ENCODE measurements at regions not wholly inside any gene's neighbourhood (a gene's known extent, or its start where the extent isn't known, plus 50 kb on each side); places are given as distances from the start of the nearest gene placed in this dataset.

GRCh38 chr17:36723459-36724025 is 122.2 kb downstream of the MRM1 start:
- H3K9ac ChIP-seq (ENCODE audit: low read depth in 1 of 2, low read length in 2 of 2), result no peak overlapping the region
- no peak overlapping the region for H3K4me3 ChIP-seq (ENCODE audit: low read length in 2 of 2)
- no peaks in the 10 kb centered on the region for H3K9me3 ChIP-seq (ENCODE audit: control insufficient read depth in 2 of 2, low read length in 2 of 2)
- H3K27me3 ChIP-seq (ENCODE audit: control insufficient read depth in 2 of 2, insufficient read depth in 2 of 2, low read length in 2 of 2), result no peaks in the 10 kb centered on the region
- peaks cover 10 to 14% of the 10 kb centered on the region in 2 donors for H3K4me1 ChIP-seq (ENCODE audit: control insufficient read depth in 2 of 2, insufficient read depth in 2 of 2, low read length in 2 of 2)
- no peaks in the 10 kb centered on the region for H3K36me3 ChIP-seq (ENCODE audit: control insufficient read depth in 2 of 2, insufficient read depth in 2 of 2, low read length in 2 of 2)
- no peak overlapping the region for H3K27ac ChIP-seq (ENCODE audit: low read depth in 2 of 2, low read length in 2 of 2)

- Histone ChIP-seq H3K27me3 (ENCODE audit: control insufficient read depth in 2 of 2, insufficient read depth in 2 of 2, low read length in 2 of 2) (peaks cover 0 to 13% of the 10 kb centered on the region in 2 donors), H3K36me3 (ENCODE audit: control insufficient read depth in 2 of 2, insufficient read depth in 2 of 2, low read length in 2 of 2) (no peaks in the 10 kb centered on the region), H3K9ac (ENCODE audit: low read depth in 1 of 2, low read length in 2 of 2) (no peak overlapping the region), H3K9me3 (ENCODE audit: control insufficient read depth in 2 of 2, low read length in 2 of 2) (no peaks in the 10 kb centered on the region), H3K27ac (ENCODE audit: low read depth in 2 of 2, low read length in 2 of 2) (no peak overlapping the region), H3K4me3 (ENCODE audit: low read length in 2 of 2) (no peak overlapping the region), H3K4me1 (ENCODE audit: control insufficient read depth in 2 of 2, insufficient read depth in 2 of 2, low read length in 2 of 2) (peaks cover 10 to 11% of the 10 kb centered on the region in 2 donors)
Observed at GRCh38 chr17:36726199-36726598, 124.8 kb downstream of the MRM1 start.

GRCh38 chr17:36727052-36727451 is 125.7 kb downstream of the MRM1 start:
- peaks cover 0 to 16% of the 10 kb centered on the region in 2 donors for H3K27me3 ChIP-seq (ENCODE audit: control insufficient read depth in 2 of 2, insufficient read depth in 2 of 2, low read length in 2 of 2)
- no peak overlapping the region for H3K4me3 ChIP-seq (ENCODE audit: low read length in 2 of 2)
- H3K9ac ChIP-seq (ENCODE audit: low read depth in 1 of 2, low read length in 2 of 2), result no peak overlapping the region
- H3K27ac ChIP-seq (ENCODE audit: low read depth in 2 of 2, low read length in 2 of 2), result no peak overlapping the region
- H3K36me3 ChIP-seq (ENCODE audit: control insufficient read depth in 2 of 2, insufficient read depth in 2 of 2, low read length in 2 of 2), result no peaks in the 10 kb centered on the region
- H3K9me3 ChIP-seq (ENCODE audit: control insufficient read depth in 2 of 2, low read length in 2 of 2), result no peaks in the 10 kb centered on the region
- H3K4me1 ChIP-seq (ENCODE audit: control insufficient read depth in 2 of 2, insufficient read depth in 2 of 2, low read length in 2 of 2), result peaks cover 6 to 8% of the 10 kb centered on the region in 2 donors

GRCh38 chr17:36727577-36727976 is 126.2 kb downstream of the MRM1 start:
- H3K9ac ChIP-seq (ENCODE audit: low read depth in 1 of 2, low read length in 2 of 2), result no peak overlapping the region

DNA sequence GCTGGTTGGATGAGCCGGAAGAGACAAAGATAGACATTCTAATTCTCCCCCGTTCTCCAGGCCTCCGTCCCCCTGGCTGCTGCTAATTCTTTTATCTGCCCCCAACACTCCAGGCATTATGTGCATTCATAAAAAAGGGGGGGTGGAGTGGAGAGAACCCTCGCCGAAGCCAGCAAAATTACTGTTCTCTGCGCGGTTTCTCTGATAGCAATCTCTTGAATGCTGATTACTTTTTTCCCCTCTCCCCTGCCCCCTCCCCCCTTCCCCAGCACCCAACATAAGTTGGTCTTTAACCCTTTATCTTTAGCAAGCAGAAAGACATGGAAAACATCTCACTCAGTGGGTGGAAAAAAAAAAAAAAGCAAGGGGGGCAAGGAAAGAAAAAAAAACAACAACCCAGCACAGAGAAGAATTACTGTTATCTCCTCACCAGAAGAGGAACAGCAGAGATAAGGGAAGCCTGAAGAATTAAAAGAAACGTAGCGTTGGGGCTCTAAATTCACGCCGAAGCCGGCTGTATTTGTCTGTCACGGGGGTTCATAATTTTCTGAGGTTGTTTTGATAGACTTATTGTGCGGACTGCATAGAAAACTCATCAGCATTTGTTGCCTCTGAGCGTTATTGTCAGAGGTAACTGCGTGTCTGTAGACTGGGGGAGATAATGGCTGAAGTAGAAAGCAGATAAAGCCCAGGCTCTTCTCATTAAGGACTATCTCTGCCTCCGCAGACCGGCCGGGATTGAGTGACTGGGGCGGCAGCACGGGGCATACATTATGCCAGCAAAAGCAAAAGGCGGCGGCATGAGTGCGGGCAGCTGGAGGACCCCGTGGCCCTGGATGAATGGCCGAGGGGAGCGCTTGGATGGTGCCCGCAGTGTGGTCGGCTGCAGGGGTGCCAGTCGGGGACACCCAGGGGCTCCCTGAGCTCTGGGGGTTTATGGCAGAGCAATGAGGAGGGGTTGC is 126.9 kb downstream of the MRM1 start:
- no peaks in the 10 kb centered on the region for H3K9me3 ChIP-seq (ENCODE audit: control insufficient read depth in 2 of 2, low read length in 2 of 2)
- H3K27ac ChIP-seq (ENCODE audit: low read depth in 2 of 2, low read length in 2 of 2), result no peak overlapping the region
- peaks cover 0 to 16% of the 10 kb centered on the region in 2 donors for H3K27me3 ChIP-seq (ENCODE audit: control insufficient read depth in 2 of 2, insufficient read depth in 2 of 2, low read length in 2 of 2)
- H3K4me1 ChIP-seq (ENCODE audit: control insufficient read depth in 2 of 2, insufficient read depth in 2 of 2, low read length in 2 of 2), result peaks cover 0 to 3% of the 10 kb centered on the region in 2 donors
- no peak overlapping the region for H3K9ac ChIP-seq (ENCODE audit: low read depth in 1 of 2, low read length in 2 of 2)
- no peak overlapping the region for H3K4me3 ChIP-seq (ENCODE audit: low read length in 2 of 2)
- no peaks in the 10 kb centered on the region for H3K36me3 ChIP-seq (ENCODE audit: control insufficient read depth in 2 of 2, insufficient read depth in 2 of 2, low read length in 2 of 2)

More at GRCh38 chr17:36727577-36727976, 126.2 kb downstream of the MRM1 start:
- Histone ChIP-seq H3K4me1 (ENCODE audit: control insufficient read depth in 2 of 2, insufficient read depth in 2 of 2, low read length in 2 of 2) (peaks cover 3 to 5% of the 10 kb centered on the region in 2 donors), H3K27ac (ENCODE audit: low read depth in 2 of 2, low read length in 2 of 2) (no peak overlapping the region), H3K36me3 (ENCODE audit: control insufficient read depth in 2 of 2, insufficient read depth in 2 of 2, low read length in 2 of 2) (no peaks in the 10 kb centered on the region), H3K9me3 (ENCODE audit: control insufficient read depth in 2 of 2, low read length in 2 of 2) (no peaks in the 10 kb centered on the region), H3K4me3 (ENCODE audit: low read length in 2 of 2) (no peak overlapping the region), H3K27me3 (ENCODE audit: control insufficient read depth in 2 of 2, insufficient read depth in 2 of 2, low read length in 2 of 2) (peaks cover 0 to 16% of the 10 kb centered on the region in 2 donors)

DNA sequence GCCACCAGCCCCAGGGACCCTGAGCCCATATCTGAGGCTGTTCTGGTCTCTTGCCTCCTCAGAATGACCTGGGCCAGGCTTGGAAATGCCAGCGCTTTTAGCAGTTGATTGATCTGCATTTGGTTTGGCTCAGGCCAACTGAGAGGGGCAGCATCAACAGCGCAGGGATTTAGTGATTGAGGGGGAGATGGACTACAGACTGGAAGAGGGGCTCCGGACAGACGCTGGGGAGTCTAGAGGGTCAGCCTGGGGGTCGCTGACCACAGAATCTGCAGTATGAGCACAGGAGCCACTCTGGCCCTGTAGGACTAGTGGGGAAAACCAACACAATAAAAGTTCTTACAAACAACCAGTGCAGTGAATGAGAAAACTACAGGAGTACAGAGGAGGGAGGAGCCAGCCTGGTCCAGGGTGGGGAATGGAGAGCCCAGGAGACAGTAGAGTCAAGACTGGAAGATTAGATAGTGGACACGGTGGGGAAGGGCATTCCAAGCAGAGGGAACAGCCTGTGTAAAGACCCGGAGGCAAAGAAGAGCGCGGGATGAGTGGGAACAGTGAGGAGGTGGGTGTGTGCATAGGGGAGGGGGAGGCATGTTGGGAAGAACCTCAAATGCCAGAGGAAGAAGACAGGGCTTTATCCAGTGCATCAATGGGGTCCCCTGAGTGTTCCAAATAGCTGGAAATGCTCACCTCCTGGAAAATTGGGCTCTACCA is 128.9 kb downstream of the MRM1 start:
- Histone ChIP-seq H3K9me3 (ENCODE audit: control insufficient read depth in 2 of 2, low read length in 2 of 2) (no peaks in the 10 kb centered on the region), H3K36me3 (ENCODE audit: control insufficient read depth in 2 of 2, insufficient read depth in 2 of 2, low read length in 2 of 2) (no peaks in the 10 kb centered on the region), H3K4me3 (ENCODE audit: low read length in 2 of 2) (no peak overlapping the region), H3K4me1 (ENCODE audit: control insufficient read depth in 2 of 2, insufficient read depth in 2 of 2, low read length in 2 of 2) (peaks cover 0 to 3% of the 10 kb centered on the region in 2 donors), H3K27ac (ENCODE audit: low read depth in 2 of 2, low read length in 2 of 2) (no peak overlapping the region), H3K9ac (ENCODE audit: low read depth in 1 of 2, low read length in 2 of 2) (no peak overlapping the region), H3K27me3 (ENCODE audit: control insufficient read depth in 2 of 2, insufficient read depth in 2 of 2, low read length in 2 of 2) (peaks cover 0 to 16% of the 10 kb centered on the region in 2 donors)

DNA sequence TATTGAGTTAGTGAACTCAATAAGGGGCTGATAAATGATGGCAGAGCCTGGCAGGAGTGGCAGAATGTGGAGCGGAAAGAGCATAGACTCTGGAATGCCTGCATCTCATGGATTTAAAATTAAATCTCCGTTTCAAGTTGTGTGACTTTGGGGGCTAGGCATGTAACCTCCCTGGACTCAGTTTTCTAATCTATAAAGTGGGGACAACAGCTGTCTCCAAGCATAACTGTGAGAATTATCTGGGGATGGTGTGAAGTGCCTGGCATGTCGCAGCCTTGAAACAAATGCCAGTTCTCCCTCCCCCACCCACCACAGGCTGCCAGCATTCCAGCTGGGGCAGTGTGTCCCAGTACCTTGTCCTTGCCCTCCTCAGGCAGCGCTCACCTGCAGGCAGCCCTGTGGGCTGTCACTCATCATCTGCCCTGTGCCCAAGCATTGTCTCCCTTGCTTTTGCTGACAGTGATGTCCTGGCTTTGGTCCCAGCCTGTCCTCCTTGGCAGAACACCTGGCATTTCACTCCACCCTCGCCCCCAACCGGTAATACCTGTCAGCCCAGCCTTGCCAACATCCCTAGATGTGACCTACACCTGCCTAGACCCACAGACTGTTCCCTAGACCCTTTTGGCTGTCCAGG is 129.6 kb downstream of the MRM1 start:
- Histone ChIP-seq H3K9me3 (ENCODE audit: control insufficient read depth in 2 of 2, low read length in 2 of 2) (no peaks in the 10 kb centered on the region), H3K27me3 (ENCODE audit: control insufficient read depth in 2 of 2, insufficient read depth in 2 of 2, low read length in 2 of 2) (peaks cover 0 to 16% of the 10 kb centered on the region in 2 donors), H3K4me1 (ENCODE audit: control insufficient read depth in 2 of 2, insufficient read depth in 2 of 2, low read length in 2 of 2) (peaks cover 0 to 3% of the 10 kb centered on the region in 2 donors), H3K4me3 (ENCODE audit: low read length in 2 of 2) (no peak overlapping the region), H3K27ac (ENCODE audit: low read depth in 2 of 2, low read length in 2 of 2) (no peak overlapping the region), H3K36me3 (ENCODE audit: control insufficient read depth in 2 of 2, insufficient read depth in 2 of 2, low read length in 2 of 2) (no peaks in the 10 kb centered on the region), H3K9ac (ENCODE audit: low read depth in 1 of 2, low read length in 2 of 2) (no peak overlapping the region)

GRCh38 chr17:36731811-36732210 is 130.4 kb downstream of the MRM1 start:
- peaks cover 0 to 3% of the 10 kb centered on the region in 2 donors for H3K4me1 ChIP-seq (ENCODE audit: control insufficient read depth in 2 of 2, insufficient read depth in 2 of 2, low read length in 2 of 2)
- peaks cover 0 to 16% of the 10 kb centered on the region in 2 donors for H3K27me3 ChIP-seq (ENCODE audit: control insufficient read depth in 2 of 2, insufficient read depth in 2 of 2, low read length in 2 of 2)
- H3K27ac ChIP-seq (ENCODE audit: low read depth in 2 of 2, low read length in 2 of 2), result no peak overlapping the region
- no peak overlapping the region for H3K9ac ChIP-seq (ENCODE audit: low read depth in 1 of 2, low read length in 2 of 2)
- H3K36me3 ChIP-seq (ENCODE audit: control insufficient read depth in 2 of 2, insufficient read depth in 2 of 2, low read length in 2 of 2), result no peaks in the 10 kb centered on the region
- H3K4me3 ChIP-seq (ENCODE audit: low read length in 2 of 2), result no peak overlapping the region
- no peaks in the 10 kb centered on the region for H3K9me3 ChIP-seq (ENCODE audit: control insufficient read depth in 2 of 2, low read length in 2 of 2)

DNA sequence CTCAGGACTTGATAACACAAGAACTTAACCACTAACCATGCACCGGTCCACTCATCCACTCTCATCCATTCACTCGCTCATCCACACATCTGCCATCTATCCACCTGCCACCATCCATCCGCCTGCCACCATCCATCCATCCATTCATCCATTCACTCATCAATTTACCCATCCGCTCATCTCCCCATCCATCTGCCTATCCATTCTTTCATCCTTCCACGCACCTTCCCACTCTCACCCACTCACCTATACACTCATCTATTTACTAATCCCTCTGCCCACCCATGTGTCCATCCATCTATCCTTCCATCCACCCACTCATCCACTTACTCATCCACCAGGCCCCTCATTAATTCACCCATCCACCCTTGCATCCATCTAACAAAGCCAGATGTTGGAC is 131.0 kb downstream of the MRM1 start:
- Histone ChIP-seq H3K36me3 (ENCODE audit: control insufficient read depth in 2 of 2, insufficient read depth in 2 of 2, low read length in 2 of 2) (no peaks in the 10 kb centered on the region), H3K4me1 (ENCODE audit: control insufficient read depth in 2 of 2, insufficient read depth in 2 of 2, low read length in 2 of 2) (peaks cover 0 to 3% of the 10 kb centered on the region in 2 donors), H3K4me3 (ENCODE audit: low read length in 2 of 2) (no peak overlapping the region), H3K9ac (ENCODE audit: low read depth in 1 of 2, low read length in 2 of 2) (no peak overlapping the region), H3K27me3 (ENCODE audit: control insufficient read depth in 2 of 2, insufficient read depth in 2 of 2, low read length in 2 of 2) (peaks cover 0 to 16% of the 10 kb centered on the region in 2 donors), H3K27ac (ENCODE audit: low read depth in 2 of 2, low read length in 2 of 2) (no peak overlapping the region), H3K9me3 (ENCODE audit: control insufficient read depth in 2 of 2, low read length in 2 of 2) (no peaks in the 10 kb centered on the region)
